ENCODE measurements at regions not wholly inside any gene's neighbourhood (a gene's known extent, or its start where the extent isn't known, plus 50 kb on each side); places are given as distances from the start of the nearest gene placed in this dataset.

- intact Hi-C loops (cut with micrococcal nuclease; ENCODE audit: unreplicated experiment): no loop called here
- DNase-seq: no peak
- H3K36me3 Mint-ChIP-seq (ENCODE audit: insufficient read depth, unreplicated experiment): no peaks in the 10 kb centered on the region
- no peaks in the 10 kb centered on the region for H3K4me1 Mint-ChIP-seq (ENCODE audit: low read depth, unreplicated experiment)
- H3K27me3 Mint-ChIP-seq (ENCODE audit: unreplicated experiment): peaks cover 23% of the 10 kb centered on the region
- no TSS peak for BruUV-seq (replicated peaks)
- no peaks in the 10 kb centered on the region for H3K9me3 Mint-ChIP-seq (ENCODE audit: low read depth, unreplicated experiment)
- H3K27ac Mint-ChIP-seq (ENCODE audit: unreplicated experiment): no peak overlapping the region
- TF ChIP-seq CTCF (IDR thresholded peaks at IDR 0.05; ENCODE audit: unreplicated experiment): no peak
- H3K4me3 Mint-ChIP-seq (ENCODE audit: low read depth, unreplicated experiment): no peak overlapping the region
- CTCF ChIA-PET: no interaction called here
Observed at GRCh38 chr10:16297069-16297468, 139.7 kb upstream of the PTER start.

GRCh38 chr10:16297642-16298041 lies 139.2 kb upstream of the PTER start:
- no peak for TF ChIP-seq CTCF (IDR thresholded peaks at IDR 0.05; ENCODE audit: unreplicated experiment)
- H3K4me3 Mint-ChIP-seq (ENCODE audit: low read depth, unreplicated experiment): peak overlapping the region; percentile 13
- H3K27me3 Mint-ChIP-seq (ENCODE audit: unreplicated experiment): peaks cover 23% of the 10 kb centered on the region
- DNase-seq: no peak
- H3K9me3 Mint-ChIP-seq (ENCODE audit: low read depth, unreplicated experiment): no peaks in the 10 kb centered on the region
- intact Hi-C loops (cut with micrococcal nuclease; ENCODE audit: unreplicated experiment): no loop called here
- no peak overlapping the region for H3K27ac Mint-ChIP-seq (ENCODE audit: unreplicated experiment)
- no peaks in the 10 kb centered on the region for H3K4me1 Mint-ChIP-seq (ENCODE audit: low read depth, unreplicated experiment)
- H3K36me3 Mint-ChIP-seq (ENCODE audit: insufficient read depth, unreplicated experiment): no peaks in the 10 kb centered on the region
- BruUV-seq (replicated peaks): no TSS peak
- CTCF ChIA-PET: no interaction called here

- intact Hi-C loops (cut with micrococcal nuclease; ENCODE audit: unreplicated experiment): no loop called here
- no TSS peak for BruUV-seq (replicated peaks)
- Mint-ChIP-seq H3K9me3 (ENCODE audit: low read depth, unreplicated experiment) (no peaks in the 10 kb centered on the region), H3K27me3 (ENCODE audit: unreplicated experiment) (no peaks in the 10 kb centered on the region), H3K36me3 (ENCODE audit: insufficient read depth, unreplicated experiment) (peaks cover 4% of the 10 kb centered on the region), H3K27ac (ENCODE audit: unreplicated experiment) (no peak overlapping the region), H3K4me3 (ENCODE audit: low read depth, unreplicated experiment) (no peak overlapping the region), H3K4me1 (ENCODE audit: low read depth, unreplicated experiment) (no peaks in the 10 kb centered on the region)
- no peak for TF ChIP-seq CTCF (IDR thresholded peaks at IDR 0.05; ENCODE audit: unreplicated experiment)
- CTCF ChIA-PET: no interaction called here
- no peak for DNase-seq
Observed at GRCh38 chr10:16304311-16304710, 132.5 kb upstream of the PTER start.

GRCh38 chr10:16310440-16310839 lies 126.4 kb upstream of the PTER start:
- TF ChIP-seq CTCF (IDR thresholded peaks at IDR 0.05; ENCODE audit: unreplicated experiment): no peak
- Mint-ChIP-seq H3K4me1 (ENCODE audit: low read depth, unreplicated experiment) (no peaks in the 10 kb centered on the region), H3K27me3 (ENCODE audit: unreplicated experiment) (no peaks in the 10 kb centered on the region), H3K4me3 (ENCODE audit: low read depth, unreplicated experiment) (no peak overlapping the region), H3K27ac (ENCODE audit: unreplicated experiment) (no peak overlapping the region), H3K36me3 (ENCODE audit: insufficient read depth, unreplicated experiment) (no peaks in the 10 kb centered on the region), H3K9me3 (ENCODE audit: low read depth, unreplicated experiment) (peaks cover 8% of the 10 kb centered on the region)
- CTCF ChIA-PET: no interaction called here
- intact Hi-C loops (cut with micrococcal nuclease; ENCODE audit: unreplicated experiment): no loop called here
- no peak for DNase-seq
- no TSS peak for BruUV-seq (replicated peaks)

GRCh38 chr10:16314259-16314658 lies 122.6 kb upstream of the PTER start:
- intact Hi-C loops (cut with micrococcal nuclease; ENCODE audit: unreplicated experiment): no loop called here
- TF ChIP-seq CTCF (IDR thresholded peaks at IDR 0.05; ENCODE audit: unreplicated experiment): no peak
- peaks cover 8% of the 10 kb centered on the region for H3K9me3 Mint-ChIP-seq (ENCODE audit: low read depth, unreplicated experiment)
- no peak overlapping the region for H3K27ac Mint-ChIP-seq (ENCODE audit: unreplicated experiment)
- BruUV-seq (replicated peaks): no TSS peak
- H3K4me1 Mint-ChIP-seq (ENCODE audit: low read depth, unreplicated experiment): no peaks in the 10 kb centered on the region
- no peaks in the 10 kb centered on the region for H3K27me3 Mint-ChIP-seq (ENCODE audit: unreplicated experiment)
- H3K36me3 Mint-ChIP-seq (ENCODE audit: insufficient read depth, unreplicated experiment): no peaks in the 10 kb centered on the region
- no peak for DNase-seq
- CTCF ChIA-PET: no interaction called here
- no peak overlapping the region for H3K4me3 Mint-ChIP-seq (ENCODE audit: low read depth, unreplicated experiment)
